Peyer's patch (tissue), 4 donors: ENCODE measurements at regions not wholly inside any gene's neighbourhood (a gene's known extent, or its start where the extent isn't known, plus 50 kb on each side); places are given as distances from the start of the nearest gene placed in this dataset.

Experiments
- CTCF ChIP-seq, 6 experiments: fragments of 450-650 bp in 4 of 6; fragments of 200-600 bp in 2 of 6; sonication (generic) in 1 of 6; IDR thresholded peaks; one replicate each; pipeline ENCODE4 v1.5.1; 2017 to 2019; ENCODE audit warnings: antibody characterized with exemption in 6 of 6, mild to moderate bottlenecking in 3 of 6, moderate library complexity in 1 of 6
- POLR2A ChIP-seq, 2 donors: fragments of 450-650 bp; IDR thresholded peaks; one replicate each; pipeline ENCODE4 v1.5.1; 2017; ENCODE audit warnings: antibody characterized with exemption in 2 of 2, mild to moderate bottlenecking in 2 of 2, moderate library complexity in 2 of 2

- TF ChIP-seq CTCF (IDR thresholded peaks at IDR 0.05) (no peak), POLR2A (IDR thresholded peaks at IDR 0.05) (no peak)
Observed at GRCh38 chr22:34992672-34993071, 73.3 kb upstream of the ISX start.
